Frontal cortex (tissue), 3 donors: ENCODE measurements at regions not wholly inside any gene's neighbourhood (a gene's known extent, or its start where the extent isn't known, plus 50 kb on each side); places are given as distances from the start of the nearest gene placed in this dataset.
"Not testable (repeated sequence)": the region's sequence is repeated elsewhere in the genome, so short reads cannot be mapped to it uniquely, and the experiment has no call there.

Experiments
- DNase-seq, 2 donors: peaks; one replicate each; pipeline ENCODE4 v3.0.0; 2012; ENCODE audit warnings: low spot score in 2 of 2
- FAIRE-seq: peaks from 2 replicates; lab custom pipeline; 2012; peaks lifted over from hg19 to GRCh38; lab: Jason Lieb, UNC
- donor health status: control.
- donor health status: control.
- donor health status: control.

DNA sequence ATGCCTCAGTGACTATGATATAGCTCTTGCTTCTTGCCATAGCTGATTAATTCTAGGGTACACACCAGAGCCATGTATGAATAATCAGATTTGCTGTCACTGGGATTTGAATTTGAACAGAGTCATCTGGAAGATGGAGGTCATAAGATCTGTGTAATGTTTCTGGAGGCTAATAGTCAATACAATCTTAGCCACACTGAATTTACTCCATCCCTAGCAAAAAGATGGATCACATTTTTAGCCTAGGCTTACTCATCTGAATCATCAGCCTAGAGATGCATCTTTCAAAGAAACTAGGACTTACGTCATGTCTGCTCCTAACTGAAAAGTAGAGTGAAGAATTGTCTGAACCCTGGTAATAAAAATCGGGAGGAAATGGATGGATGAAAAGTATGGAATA is 142.3 kb upstream of the ZNF804B start:
- no peak for DNase-seq
- no peak for FAIRE-seq

DNA sequence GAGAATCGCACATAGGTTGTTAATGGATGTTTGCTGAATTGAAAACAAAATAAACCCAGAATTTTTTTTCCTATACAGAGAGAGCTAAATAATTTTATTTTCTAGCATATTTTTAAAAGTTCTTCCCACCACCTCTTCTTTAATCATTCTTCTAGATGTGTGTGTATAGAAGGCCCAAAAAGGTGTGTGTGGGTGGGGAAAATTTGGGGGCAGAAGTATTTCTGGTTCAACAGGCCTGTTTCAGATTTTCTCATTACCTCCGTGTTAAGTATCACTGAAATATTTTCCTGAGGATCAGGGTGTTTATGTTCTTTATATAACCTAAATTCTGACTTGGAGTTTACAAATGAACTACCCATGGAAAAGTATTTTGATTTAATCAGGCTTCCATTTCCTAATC is 144.2 kb upstream of the ZNF804B start:
- FAIRE-seq (no peak), DNase-seq (no peak)

DNA sequence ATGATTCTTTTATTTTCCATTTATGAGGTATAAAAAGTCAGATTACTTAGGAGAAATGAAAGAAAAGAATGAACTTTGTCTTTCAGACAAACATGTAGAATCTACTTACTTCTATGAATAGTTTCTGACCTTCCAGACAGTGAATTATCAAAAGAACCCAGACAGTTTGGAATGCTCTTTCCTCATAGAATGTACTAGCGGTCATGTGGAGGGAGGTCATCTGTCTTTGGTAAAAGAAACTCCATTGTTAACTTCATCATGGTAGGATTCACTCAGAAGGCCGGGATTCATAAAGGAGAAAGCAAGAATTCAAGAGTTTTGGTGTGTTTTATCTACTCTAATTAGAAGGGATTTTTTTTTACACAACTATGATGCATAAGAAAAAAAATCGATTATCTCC is 144.8 kb upstream of the ZNF804B start:
- FAIRE-seq = no peak

DNA sequence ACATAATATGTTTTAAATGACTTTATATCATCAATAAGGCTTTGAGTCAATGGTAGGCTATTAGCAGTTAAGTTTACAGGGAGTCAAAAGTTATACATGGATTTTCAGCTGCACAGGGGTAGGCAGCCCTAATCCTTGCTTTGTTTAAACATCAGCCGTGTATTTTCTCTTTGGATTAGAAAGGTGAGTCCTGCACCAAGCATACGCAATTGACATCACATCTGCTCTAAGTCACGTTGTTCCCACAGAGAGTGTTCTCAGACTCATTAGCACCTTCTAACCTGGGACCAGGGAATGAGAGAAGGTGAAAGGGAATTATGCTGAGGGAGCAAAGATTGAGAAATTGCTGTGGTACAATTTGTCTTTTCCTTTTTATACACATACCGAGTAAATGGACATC is 148.6 kb upstream of the ZNF804B start:
- DNase-seq = no peak
- no peak for FAIRE-seq

More for the DNA sequence above, 144.8 kb upstream of the ZNF804B start:
- DNase-seq = no peak

DNA sequence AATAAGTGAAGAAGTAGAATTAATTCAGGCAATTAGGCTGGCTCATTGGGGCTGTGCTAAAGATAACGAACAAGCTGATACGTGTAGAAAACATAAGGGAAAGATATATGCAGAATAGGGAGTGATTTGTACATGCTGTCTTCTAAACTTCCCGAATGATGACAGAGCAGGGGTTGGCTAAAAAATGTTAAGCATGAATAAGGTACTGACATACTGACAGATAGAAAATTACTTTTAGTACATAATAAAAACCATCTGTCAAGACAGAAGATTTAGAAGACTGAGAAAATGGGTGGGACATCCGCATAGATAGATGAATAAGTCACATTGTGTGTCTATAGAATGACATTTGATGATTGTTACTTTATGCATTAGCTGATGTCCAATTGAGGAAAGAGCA is 158.8 kb upstream of the ZNF804B start:
- DNase-seq (no peak), FAIRE-seq (no peak)

DNA sequence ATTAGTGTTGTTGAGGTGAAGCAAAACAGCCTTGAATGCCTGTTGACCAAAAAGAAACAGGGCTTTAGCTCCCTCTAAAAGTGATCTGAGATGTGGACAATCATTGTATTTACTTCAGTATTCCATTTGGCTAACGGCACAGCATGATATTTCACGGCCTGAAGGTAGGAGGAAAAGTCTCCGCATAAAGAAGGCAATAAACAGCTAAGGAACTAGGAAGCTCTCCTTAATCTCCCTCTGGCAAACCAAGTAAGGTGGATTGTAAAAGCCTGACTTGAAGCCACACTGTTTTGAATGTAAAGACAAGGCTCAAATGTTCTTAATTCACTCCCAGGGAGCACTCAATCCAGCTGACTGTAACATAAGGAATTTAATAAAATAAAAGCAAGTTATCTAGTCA is 160.0 kb upstream of the ZNF804B start:
- no peak for FAIRE-seq
- no peak for DNase-seq

DNA sequence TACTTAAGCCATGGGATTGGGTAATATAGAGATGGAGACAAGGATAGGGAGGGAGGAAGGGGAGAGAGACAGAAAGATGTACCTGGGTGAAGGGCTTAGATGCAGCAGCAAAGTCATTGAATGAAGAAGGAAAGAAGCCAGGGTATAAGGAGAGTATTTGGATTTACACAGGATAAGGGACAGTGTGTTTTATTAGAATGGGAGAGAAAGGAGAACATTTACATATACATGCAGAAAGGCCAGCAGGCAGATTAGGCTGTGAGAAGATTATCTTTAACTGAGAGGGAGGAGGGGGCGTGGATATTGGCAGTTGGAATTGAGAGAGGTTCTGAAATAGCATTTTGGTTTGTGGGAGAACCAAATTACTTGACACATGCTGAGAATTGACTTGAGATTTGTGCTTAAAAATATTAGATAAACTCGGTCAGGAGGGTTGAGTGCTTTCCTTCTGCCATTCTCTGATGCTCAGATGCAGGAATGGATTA is 161.5 kb upstream of the ZNF804B start:
- DNase-seq = no peak
- no peak for FAIRE-seq

DNA sequence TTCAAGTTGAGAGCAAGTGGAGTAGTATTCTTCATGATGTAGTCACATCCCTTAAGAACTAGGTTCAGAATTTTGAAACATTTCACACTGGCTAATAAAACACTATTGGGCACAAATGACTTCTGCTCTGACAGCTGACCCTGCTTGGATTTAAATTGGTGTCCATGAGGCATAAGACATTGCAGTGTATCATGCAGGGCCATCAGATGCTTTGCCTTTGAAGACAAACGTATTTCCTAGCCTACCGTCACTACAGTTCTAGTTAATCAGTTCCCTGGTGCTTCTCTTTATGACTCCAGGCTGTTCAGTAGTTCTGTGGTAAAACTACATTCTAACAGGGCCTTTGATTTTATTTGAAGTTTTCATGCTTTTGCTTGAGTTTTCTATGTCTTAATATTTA is 168.5 kb upstream of the ZNF804B start:
- FAIRE-seq (no peak), DNase-seq (no peak)

DNA sequence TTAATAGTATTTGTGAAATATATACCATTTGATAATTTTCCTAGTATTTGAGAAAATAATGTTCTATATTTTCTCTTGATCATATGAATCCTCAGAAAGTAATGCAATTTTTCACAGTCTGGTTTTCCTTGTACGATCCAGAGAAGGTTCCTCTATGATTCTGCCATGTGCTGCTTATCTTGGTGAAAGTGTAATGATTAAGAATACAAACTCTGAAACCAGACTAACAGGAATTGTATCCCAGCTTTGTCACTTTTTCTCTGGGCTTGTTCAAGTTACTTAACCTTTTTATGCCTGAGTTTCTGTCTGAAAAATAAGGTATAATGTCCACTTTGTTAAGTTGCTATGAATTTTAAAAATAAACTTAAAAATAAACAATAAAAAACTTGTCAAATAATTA is 169.6 kb upstream of the ZNF804B start:
- DNase-seq (no peak), FAIRE-seq (no peak)

DNA sequence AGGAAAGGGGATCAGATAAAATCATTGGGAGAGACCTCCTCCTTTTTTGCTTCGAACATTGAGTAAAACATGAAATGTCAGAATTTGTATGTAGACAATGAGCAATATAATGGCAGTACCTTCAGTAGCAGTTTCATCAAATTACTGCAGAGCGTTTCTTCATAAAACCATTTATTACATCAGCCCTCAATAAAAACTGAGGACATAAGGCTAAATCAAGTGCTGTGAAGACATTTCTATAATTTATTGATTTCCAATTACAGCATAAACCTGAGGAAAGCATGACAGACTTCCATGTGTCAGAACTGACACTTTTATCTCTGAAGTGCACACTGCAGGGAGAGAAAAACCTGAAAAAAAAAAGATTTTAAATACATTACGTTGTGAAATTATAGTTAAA is 172.6 kb upstream of the ZNF804B start:
- DNase-seq (no peak), FAIRE-seq (no peak)

DNA sequence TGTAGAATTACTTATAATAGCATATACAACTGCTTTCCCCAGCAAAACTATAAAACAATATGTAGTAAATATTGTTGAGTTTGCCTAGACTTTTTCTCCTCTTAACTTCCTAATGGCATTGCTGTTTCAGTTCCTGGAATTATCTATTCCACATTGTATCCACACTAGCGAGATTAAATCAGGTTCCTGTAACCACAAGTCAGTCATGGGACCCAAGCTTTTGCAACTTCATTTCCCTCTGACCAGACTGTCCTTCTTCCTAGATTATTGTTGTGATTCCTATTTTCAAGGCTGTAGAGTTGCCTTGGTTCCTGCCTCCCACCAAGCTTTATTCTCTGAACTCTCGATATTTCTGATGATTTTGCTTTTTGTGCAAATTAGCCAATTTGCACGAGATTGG is 173.3 kb upstream of the ZNF804B start:
- FAIRE-seq = no peak

DNA sequence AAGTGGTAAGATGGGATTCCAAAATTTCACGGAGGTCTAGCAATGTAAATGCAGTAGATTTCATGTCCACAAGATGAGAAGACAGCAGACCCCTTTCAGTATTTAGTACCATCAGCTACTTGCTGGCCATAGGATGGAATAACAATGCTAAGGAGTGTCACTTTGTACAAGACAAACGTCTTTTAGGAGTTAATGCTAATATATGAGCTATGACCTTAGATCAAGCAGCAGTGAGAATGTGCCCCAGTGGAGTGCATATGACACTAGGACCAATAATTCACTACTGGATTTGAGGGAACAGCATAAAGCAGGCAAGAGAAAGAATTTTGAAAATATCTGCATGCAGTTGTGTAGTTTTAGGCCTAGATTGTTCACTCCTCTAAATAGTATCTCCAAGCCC is 182.8 kb upstream of the ZNF804B start:
- FAIRE-seq = no peak
- DNase-seq = no peak

More for the DNA sequence above, 173.3 kb upstream of the ZNF804B start:
- DNase-seq = no peak

DNA sequence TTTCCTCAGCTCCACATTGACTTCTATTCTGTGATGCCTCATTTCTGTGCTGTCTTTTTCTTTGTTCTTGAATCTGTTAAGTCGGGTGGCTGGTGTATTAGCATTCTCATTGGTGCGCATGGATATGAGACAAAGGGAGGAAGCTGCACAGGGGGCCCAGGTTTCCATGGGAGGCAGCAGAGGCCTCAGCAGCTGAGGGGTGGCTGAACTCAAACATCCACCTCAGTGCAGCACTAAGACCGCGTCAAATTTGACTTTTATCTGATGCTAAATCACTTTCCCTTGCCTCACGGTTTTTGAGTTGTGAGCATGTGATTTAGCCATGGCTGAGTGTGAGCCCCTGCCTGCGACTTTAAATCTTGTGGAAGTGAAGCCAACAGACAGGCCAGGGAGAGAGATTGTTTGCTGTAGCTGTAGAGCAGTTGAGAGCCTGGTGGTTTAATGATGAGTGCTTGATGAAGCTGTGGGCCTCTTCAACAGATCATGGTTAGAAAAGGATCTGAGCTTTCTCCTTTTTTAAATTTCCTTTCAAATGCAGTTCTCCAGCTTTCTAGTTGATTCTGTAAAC is 193.3 kb upstream of the ZNF804B start:
- FAIRE-seq (no peak), DNase-seq (no peak)

DNA sequence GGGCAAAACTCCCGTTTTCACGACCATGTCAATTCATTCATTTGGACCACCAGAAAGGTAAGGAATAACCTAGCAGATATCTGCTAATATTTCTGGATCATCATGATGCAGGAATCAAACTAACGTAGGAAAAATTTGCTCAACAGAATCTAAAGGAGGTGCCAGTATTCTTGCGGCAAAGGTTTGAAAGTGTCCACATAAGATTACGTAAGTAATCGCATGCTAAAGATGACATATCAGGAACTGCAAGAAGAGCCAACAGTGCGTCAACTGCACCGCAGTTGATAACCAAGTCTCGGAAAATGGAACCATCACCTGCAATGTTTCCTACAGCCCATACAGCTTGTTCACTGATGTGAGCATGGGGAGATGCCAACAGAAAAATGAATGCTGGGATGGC is 194.1 kb upstream of the ZNF804B start:
- no peak for FAIRE-seq

DNA sequence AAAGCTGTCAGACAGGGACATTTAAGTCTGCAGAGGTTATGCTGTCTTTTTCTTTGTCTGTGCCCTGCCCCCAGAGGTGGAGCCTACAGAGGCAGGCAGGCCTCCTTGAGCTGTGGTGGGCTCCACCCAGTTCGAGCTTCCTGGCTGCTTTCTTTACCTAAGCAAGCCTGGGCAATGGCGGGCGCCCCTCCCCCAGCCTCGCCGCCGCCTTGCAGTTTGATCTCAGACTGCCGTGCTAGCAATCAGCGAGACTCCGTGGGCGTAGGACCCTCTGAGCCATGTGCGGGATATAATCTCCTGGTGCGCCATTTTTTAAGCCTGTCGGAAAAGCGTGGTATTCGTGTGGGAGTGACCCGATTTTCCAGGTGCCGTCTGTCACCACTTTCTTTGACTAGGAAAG is 203.1 kb upstream of the ZNF804B start:
- not testable (repeated sequence) for FAIRE-seq, DNase-seq

More for the DNA sequence above, 194.1 kb upstream of the ZNF804B start:
- no peak for DNase-seq

DNA sequence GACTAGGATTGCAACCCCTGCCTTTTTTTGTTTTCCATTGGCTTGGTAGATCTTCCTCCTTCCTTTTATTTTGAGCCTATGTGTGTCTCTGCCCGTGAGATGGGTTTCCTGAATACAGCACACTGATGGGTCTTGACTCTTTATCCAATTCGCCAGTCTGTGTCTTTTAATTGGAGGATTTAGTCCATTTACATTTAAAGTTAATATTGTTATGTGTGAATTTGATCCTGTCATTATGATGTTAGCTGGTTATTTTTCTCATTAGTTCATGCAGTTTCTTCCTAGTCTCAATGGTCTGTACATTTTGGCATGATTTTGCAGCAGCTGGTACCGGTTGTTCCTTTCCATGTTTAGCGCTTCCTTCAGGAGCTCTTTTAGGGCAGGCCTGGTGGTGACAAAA is 204.7 kb upstream of the ZNF804B start:
- not testable (repeated sequence) for FAIRE-seq, DNase-seq

DNA sequence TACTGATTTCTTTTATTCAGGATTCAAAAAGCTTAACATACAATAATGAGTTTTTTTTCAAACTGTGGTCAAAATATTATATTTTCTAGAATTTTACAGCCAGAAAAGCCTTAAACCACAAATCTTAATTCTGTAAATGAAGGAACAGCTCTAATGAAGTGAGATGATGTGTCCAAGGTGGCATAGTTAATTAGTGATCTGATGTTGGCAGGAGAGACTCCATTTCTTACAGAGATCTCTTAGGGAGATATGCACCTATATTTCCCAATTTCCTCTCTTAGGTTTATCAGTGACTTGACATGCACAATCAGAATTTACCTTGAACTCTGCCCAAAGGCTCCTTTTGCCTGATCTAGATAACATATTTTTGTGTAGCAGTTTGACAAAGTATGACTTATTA is 211.1 kb upstream of the ZNF804B start:
- FAIRE-seq (no peak), DNase-seq (no peak)

DNA sequence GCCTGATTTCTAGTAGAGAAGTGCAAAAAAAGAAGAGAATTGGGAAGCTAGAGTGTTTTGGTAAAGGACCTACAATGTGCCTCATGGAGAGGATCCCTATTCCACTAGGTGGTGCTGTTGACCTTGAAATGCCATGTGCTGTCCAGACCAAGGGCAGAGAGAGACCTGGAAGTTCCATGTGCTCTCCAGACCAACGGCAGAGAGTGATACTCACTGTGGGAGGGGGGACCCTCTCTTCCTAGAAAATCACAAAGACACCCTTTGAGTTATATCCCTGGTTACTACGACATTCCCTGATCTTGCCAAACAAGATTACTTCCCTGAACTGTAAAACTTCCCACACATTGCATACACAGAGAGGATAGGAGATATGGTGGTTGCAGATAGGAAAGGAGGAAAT is 212.7 kb upstream of the ZNF804B start:
- no peak for DNase-seq
- FAIRE-seq = no peak

DNA sequence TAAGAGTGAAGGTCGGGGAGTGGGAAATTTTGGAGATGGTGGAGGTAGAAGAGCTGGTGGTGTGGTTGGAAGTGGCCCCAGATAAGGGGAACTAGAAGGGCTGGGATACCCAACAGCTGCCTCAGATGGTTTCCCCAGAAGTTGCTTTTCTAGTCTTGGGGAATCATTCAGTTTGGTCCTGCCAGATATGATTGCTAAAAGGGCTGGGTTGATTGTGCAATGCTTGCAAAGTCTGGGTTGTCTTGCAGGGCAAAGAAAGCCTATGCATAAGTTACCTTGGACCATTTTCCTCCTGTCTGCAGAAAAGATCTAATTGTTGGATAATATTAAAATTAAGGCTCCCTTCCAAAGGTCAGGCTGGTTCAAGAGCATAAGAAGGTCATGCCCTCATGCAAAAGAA is 213.8 kb upstream of the ZNF804B start:
- FAIRE-seq (no peak), DNase-seq (no peak)

DNA sequence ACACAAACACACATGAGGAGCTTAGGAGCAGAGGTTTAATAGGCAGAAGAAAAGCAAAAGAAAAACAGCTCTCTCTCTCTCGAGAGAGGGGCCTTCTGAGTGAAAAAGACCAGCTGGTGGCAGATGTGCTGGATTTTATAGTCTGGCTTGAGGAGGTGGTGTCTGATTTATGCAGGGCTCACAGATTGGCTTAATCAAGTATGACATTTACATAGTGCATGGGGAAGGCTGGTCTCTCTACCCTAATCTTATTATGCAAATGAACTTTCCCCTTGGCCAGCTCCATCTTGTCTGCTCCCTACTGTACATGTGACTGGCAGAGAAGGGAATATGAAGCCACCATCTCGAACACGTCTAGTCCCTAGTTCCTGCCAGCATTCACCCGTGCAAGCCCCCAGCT is 219.5 kb upstream of the ZNF804B start:
- no peak for DNase-seq
- FAIRE-seq = no peak

DNA sequence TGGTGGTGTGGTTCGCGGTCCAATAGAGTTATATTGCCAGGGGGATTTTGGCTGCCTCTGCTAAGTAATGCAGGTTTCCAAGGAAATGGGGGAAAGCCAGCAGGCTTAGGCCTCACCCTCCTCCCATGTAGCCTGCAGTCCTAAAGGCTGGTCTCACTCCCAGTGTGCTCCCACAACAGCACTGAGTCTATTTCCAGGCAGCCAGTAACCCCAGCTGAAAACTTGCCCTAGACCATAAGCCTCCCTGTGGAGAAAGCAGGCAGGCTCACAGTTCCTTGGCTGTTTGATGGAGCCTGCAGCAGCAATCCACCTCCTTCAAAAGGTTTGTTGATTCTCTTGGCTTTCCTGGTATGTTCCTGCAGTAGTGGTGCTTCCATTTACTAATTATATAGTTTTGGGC is 220.0 kb upstream of the ZNF804B start:
- DNase-seq = no peak
- no peak for FAIRE-seq

DNA sequence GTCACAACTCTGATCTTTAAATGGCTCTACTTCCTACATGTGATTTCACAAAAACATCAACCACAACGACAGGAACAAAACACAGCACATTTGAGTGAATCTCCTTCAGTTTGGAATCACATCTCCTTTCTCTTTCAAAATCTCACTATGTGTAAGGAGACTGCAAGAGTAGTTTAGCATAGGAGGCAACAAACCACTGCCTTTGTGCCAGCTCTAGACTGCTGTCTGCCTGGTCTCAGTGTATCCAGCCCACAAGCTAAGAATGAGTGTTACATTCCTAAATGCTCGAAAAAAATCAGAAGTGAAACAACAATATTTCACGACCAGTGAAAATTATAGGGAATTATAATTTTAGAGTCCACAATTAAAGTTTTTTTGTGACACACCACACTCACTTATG is 217.0 kb upstream of the STEAP4 start:
- no peak for FAIRE-seq
- DNase-seq = no peak
